ENCODE measurements at regions not wholly inside any gene's neighbourhood (a gene's known extent, or its start where the extent isn't known, plus 50 kb on each side); places are given as distances from the start of the nearest gene placed in this dataset.

GRCh38 chr20:57996465-57996864, 232.0 kb downstream of the ANKRD60 start:
- TF ChIP-seq SIN3A (IDR thresholded peaks at IDR 0.05; ENCODE audit: borderline replicate concordance, insufficient read depth, low read length) (no peak), REST (IDR thresholded peaks at IDR 0.05; ENCODE audit: insufficient read depth in 1 of 2, low read depth in 2 of 2, low read length in 2 of 2) (no peak), TAF1 (IDR thresholded peaks at IDR 0.05; ENCODE audit: borderline replicate concordance, insufficient read depth, low read length) (no peak), POLR2AphosphoS5 (IDR thresholded peaks at IDR 0.05; ENCODE audit: low read depth, low read length) (no peak), FOXP2 (optimal IDR thresholded peaks at IDR 0.05; ENCODE audit: borderline replicate concordance, extremely low read depth, extremely low read length, insufficient read depth) (no peak)

DNA sequence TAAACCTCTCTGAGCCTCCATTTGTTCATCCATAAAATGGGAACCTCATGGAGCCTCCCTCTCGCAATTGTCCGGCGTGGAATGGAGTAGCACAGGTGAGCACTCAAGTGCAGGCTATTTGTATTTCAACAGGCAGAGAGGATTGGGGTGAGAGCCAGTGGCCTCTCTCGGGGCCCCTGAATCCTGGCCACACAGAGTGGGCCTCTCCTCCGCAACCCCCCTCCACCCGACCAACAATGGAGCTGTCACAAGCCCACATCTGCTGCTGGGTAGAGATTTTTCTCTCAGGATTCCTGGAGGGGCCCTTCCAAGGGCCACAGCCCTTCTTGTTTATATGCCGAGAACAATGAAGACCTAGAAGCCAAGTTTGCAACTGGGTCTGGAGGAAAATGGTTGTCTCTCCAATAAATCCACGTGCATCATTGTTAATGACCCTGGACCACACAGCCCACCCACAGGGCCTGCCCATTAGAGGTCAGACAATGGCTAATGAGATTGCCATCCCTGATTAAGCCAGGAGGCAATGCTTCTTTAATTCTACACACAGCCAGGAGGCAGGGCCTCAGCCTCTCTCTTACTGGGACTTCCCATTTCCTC, 233.0 kb downstream of the ANKRD60 start:
- TF ChIP-seq TAF1 (IDR thresholded peaks at IDR 0.05; ENCODE audit: borderline replicate concordance, insufficient read depth, low read length), result no peak
- no peak for TF ChIP-seq REST (IDR thresholded peaks at IDR 0.05; ENCODE audit: insufficient read depth in 1 of 2, low read depth in 2 of 2, low read length in 2 of 2)
- TF ChIP-seq POLR2AphosphoS5 (IDR thresholded peaks at IDR 0.05; ENCODE audit: low read depth, low read length), result no peak
- no peak for TF ChIP-seq FOXP2 (optimal IDR thresholded peaks at IDR 0.05; ENCODE audit: borderline replicate concordance, extremely low read depth, extremely low read length, insufficient read depth)
- no peak for TF ChIP-seq SIN3A (IDR thresholded peaks at IDR 0.05; ENCODE audit: borderline replicate concordance, insufficient read depth, low read length)

- TF ChIP-seq SIN3A (IDR thresholded peaks at IDR 0.05; ENCODE audit: borderline replicate concordance, insufficient read depth, low read length) (no peak), REST (IDR thresholded peaks at IDR 0.05; ENCODE audit: insufficient read depth in 1 of 2, low read depth in 2 of 2, low read length in 2 of 2) (no peak), POLR2AphosphoS5 (IDR thresholded peaks at IDR 0.05; ENCODE audit: low read depth, low read length) (no peak), FOXP2 (optimal IDR thresholded peaks at IDR 0.05; ENCODE audit: borderline replicate concordance, extremely low read depth, extremely low read length, insufficient read depth) (no peak), TAF1 (IDR thresholded peaks at IDR 0.05; ENCODE audit: borderline replicate concordance, insufficient read depth, low read length) (no peak)
Measured at GRCh38 chr20:57993716-57994431, 234.6 kb downstream of the ANKRD60 start.

DNA sequence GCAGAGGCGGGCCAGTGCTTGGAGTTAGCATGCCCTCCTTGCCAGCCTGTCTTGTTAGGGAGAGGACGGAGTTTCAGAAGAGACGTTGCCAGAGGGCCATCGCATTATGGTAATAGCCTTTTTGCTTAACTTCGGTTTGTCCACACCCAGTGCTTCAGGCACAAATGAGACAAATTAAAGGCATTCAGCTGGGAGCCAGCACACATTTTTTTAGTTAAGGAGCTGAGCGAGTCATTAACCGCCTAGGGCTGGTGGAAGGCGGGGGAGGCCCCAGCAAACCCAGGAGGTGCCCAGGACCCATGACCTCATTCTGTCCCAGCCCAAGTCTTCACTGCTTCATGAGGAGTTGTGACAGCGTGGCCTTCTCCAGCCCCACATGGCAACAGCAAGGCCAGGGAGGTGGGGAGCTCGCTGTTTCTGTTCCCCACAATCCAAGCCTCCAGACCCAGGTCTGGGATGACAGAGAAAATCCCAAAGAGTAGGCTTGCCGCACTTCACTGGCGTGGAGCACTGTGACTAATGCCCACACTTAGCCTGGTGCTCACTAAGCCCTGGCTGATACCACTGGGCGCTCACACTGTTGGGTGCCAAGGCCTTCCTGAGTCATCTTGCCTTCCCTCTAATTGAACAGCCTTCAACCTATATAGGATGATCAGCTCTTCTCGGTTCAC, 237.1 kb downstream of the ANKRD60 start:
- TF ChIP-seq SIN3A (IDR thresholded peaks at IDR 0.05; ENCODE audit: borderline replicate concordance, insufficient read depth, low read length) (no peak), FOXP2 (optimal IDR thresholded peaks at IDR 0.05; ENCODE audit: borderline replicate concordance, extremely low read depth, extremely low read length, insufficient read depth) (peak; percentile 35), POLR2AphosphoS5 (IDR thresholded peaks at IDR 0.05; ENCODE audit: low read depth, low read length) (no peak), TAF1 (IDR thresholded peaks at IDR 0.05; ENCODE audit: borderline replicate concordance, insufficient read depth, low read length) (no peak)

DNA sequence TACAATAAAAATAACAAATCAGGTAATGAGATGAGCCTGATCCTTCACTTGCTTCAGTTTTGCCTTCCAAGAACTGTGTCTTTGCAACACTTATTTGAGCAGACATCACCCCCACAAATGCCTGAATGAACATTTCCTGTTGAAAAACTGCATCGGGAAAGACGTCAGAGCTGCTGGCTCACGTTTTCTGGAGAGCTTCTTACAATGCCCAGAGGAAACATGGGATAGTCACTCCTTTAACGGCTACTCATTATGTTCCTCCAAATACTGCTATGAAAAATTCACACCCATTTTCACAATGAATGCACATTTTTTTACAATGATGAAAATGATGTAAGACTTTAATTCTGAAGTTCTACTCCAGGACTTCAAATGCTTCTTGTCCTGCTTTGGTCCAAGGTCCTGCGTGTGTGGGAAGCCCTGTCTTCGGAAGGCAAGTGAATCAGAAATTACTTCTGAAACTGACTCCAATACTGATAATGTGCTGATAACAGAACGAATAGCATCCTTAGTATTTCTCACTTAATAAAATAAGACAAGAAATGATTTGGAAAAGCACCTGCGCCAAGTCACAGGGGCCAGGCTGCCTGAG, 238.0 kb downstream of the ANKRD60 start:
- no peak for TF ChIP-seq POLR2AphosphoS5 (IDR thresholded peaks at IDR 0.05; ENCODE audit: low read depth, low read length)
- 0 out of 4 replicates have a peak, but pooled peaks of 1 of the 2 experiments have one; percentile 12 for TF ChIP-seq REST (IDR thresholded peaks at IDR 0.05; ENCODE audit: insufficient read depth in 1 of 2, low read depth in 2 of 2, low read length in 2 of 2)
